GM18858 (cell line): ENCODE measurements at regions not wholly inside any gene's neighbourhood (a gene's known extent, or its start where the extent isn't known, plus 50 kb on each side); places are given as distances from the start of the nearest gene placed in this dataset.

Experiments
- ATAC-seq: cut with Tn5 transposase; IDR thresholded peaks from one replicate; pipeline ENCODE4 v1.9.1; 2021; ENCODE audit not compliant: unreplicated experiment

DNA sequence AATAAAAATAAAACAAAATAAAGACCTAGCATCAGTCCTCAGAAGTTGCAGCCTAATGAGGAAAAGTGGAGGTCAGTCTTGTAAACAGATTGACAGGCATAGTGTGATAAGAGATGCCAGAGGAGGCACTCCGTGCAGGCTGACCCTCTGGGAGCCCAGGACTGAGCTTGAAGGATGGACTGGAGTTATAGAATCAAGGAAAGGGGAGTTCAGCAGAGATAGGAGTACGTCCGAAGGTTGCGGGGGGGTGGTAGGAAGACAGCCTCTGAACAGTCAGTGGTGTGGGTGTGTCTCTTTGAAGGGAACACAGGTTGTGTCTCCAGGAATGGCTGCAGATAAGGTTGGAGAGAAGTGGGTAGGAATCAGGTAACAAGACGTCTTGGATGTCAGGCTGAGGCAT, 126.1 kb upstream of the CPEB4 start:
- ATAC-seq, result no peak

DNA sequence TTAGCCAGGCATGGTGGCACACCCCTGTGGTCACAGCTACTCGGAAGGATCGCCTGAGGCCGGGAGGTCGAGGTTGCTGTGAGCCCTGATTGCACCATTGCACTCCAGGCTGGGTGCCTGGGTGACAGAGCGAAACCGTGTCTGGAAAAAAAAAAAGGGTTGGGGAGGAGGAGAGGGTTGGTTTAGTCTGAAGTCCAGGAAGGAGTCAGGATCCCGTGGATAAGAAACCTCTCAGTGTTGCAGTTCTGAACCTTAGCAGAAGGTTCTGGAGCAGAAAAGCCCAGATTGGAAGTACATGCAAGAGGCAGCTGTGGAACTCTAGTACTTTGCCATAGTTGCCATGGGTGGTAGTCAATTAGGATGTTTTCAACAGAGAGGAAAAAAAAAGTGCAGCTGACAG, 125.2 kb upstream of the CPEB4 start:
- no peak for ATAC-seq

GRCh38 chr5:173763410-173763809, 124.7 kb upstream of the CPEB4 start:
- ATAC-seq, result no peak

DNA sequence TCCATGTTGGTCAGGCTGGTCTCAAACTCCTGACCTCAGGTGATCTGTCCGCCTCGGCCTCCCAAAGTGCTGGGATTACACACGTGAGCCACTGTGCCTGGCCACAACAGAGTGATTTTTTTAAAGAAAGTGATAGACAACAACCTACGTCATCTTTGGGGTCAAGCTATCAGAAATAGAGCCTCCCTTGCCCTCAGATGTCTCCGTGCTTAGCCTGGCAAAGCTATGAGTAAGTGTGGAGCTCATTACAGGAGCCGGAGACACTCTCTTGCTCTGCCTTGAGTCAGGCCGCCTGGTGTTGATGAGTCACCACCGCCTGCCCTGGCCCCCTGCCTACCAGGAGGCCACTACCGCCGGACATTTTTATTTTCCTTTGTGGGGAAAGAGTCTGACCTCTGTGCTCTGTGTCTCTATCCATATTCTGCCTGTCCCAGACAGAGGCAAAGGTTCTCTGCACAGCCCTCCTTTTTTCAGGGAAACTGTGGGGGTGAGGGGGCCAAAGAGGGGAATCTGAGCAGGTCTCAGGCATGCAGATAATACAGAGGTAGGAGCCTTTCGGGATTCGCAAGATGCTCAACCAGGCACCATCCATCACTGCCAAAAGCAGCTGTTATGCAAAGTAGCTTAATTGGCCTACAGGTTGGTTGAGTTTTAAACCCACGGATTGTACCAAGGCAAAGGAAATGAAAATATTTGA, 123.7 kb upstream of the CPEB4 start:
- no peak for ATAC-seq

GRCh38 chr5:173765029-173765644, 123.0 kb upstream of the CPEB4 start:
- no peak for ATAC-seq

DNA sequence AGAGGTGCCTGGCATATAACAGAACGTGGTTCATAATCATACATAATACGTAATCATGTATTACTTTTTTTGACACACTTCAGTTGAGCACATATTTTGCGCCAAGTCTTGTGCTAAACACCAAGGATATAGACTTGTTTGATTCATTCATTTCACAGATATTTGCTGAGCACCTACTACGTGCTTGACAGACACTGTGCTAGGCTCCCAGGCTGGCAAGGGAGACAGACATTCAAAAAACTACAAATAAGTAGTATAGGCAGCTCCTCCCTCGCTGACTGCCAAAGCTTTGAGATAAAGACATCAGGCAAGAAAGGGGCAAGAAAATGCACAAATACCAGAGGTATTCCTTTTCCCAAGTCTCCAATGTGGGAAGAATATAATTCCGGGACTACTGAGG, 122.5 kb upstream of the CPEB4 start:
- no peak for ATAC-seq

DNA sequence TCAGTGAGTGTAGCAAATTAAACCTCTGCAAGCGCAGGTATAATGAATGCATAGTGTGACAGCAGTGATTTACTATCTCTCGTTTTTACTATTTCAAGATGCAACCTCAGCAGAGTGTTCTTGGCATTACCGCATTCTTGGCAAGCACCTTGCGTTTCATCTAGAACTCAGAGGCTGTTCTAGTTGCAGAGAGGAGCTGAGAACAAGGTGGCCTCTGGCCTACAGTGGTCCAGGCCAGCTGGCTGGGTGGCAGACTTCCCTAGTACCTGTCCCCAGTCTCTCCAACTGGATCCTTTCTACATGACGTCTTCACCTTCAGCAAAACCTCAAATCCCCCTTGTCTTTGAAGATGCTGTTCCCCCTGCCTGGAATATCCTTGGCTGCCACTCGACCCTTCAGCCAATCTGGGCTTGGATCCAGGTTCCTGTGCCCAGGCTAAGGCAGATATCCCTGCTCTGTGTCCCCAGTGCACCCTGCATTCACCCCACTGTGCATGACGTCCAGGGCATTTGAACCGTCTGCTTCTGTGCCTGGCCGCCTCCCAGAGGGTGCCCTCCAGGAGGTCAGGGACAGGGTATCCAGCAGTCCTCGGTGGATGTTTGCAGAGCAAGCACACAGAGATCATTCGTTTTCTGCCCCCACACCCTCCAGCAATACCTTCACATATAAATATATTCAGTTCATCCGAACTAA, 120.4 kb upstream of the CPEB4 start:
- ATAC-seq, result no peak

GRCh38 chr5:173768267-173768806, 119.8 kb upstream of the CPEB4 start:
- ATAC-seq, result no peak

- ATAC-seq, result no peak
Measured at GRCh38 chr5:173768891-173769290, 119.3 kb upstream of the CPEB4 start.

DNA sequence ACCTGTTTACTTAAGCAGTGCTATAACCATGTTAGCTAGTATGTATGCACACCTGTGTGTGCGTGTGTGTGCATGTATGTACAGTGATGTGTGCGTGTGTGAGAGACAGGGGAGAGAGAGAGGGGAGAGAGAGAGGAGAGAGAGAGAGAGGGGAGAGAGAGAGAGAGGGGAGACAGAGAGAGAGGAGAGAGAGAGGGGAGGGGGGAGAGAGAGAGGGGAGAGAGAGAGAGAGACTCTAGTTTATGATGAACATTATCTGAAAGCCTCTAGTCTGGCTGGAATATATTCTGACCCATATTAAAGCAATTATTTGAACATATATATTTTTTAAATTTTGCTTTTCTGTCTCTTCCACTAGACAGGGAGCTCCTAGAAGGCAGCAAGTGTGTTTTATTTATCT, 117.5 kb upstream of the CPEB4 start:
- no peak for ATAC-seq

- no peak for ATAC-seq
Measured at GRCh38 chr5:173771121-173771724, 116.9 kb upstream of the CPEB4 start.

DNA sequence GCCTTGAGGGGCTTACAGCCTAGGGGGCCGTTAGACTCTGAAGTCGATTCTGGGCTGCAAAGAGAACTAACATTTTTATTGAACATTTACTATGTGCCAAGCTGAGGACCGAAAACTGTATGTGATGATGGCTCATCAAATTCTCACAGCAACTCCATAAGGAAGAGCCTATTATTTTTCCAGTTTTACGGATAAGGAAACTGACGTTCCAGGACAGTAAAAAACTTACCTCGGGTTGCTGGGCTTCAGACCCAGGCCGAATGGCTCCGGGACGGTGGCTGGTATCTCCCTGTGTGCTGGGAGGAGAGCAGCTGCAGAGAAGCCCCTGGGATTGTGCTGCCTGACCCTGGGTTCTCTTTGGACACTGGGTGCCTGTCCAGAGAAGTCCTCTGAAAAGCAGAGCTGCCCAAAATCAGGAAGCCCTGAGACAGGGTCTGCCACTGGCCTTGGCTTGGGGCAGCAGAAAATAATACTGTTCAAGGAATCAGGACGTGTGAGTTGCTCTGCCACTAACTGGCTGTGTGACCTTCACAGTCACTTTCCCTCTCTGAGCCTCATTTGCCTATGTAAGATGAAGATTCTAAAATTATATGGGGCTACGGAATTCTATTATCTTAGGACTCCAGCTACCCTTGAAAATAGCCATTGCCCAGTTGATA, 116.3 kb upstream of the CPEB4 start:
- ATAC-seq, result no peak

DNA sequence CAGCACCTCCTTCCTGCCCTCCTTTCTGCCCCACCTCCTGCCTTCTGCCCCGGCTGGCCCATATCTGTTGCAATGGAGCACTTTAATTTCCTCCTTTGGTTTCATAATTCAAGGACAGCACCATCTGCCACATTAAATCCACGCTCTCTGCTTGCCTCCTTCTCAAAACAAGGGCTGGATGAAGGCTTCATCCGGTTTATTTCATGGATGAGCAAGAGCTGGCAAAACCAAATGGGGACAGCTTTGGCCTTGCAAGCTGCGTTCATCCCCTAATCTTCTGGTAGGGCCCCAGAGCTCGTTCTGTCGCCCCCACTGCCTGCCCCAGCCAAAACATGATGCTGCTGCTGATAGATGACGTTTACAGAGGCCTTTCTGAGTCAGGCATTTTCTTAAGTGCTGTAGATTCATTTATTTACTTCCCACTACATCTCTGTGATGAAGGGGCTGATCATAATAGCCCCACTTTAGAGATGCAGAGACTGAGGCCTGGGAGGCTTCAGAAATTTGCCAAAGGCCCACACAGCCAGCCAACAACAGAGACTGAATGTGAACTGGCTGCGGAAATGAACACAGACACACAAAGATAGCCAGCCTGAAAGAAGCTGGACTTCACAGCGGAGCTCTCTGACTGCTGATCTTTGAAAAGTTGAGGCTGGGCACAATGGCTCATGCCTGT, 115.6 kb upstream of the CPEB4 start:
- no peak for ATAC-seq

DNA sequence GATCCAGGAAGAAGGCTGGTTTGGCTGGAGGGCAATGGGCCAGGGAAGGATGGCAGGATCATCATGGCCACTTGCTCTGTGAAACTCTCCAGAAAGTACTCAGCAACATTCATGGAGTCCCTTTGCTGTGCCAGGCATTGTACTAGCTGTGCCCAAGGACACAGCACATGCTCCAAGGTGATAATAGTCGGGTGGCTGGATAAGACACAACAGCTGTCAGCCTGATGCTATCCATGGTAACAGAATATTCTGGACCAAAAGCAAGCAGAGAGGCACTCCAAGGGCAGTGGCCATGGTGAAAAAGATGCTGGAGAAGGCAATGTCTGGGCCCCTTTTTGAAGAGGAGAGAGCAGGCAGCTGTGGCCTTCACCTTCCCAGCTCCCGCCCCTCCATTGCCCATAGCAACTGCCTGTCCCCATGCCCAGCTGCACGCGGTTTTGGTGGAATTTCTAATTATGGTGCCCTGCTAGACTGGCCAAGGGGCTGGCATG, 113.8 kb upstream of the CPEB4 start:
- no peak for ATAC-seq

GRCh38 chr5:173775261-173776197, 112.6 kb upstream of the CPEB4 start:
- no peak for ATAC-seq

DNA sequence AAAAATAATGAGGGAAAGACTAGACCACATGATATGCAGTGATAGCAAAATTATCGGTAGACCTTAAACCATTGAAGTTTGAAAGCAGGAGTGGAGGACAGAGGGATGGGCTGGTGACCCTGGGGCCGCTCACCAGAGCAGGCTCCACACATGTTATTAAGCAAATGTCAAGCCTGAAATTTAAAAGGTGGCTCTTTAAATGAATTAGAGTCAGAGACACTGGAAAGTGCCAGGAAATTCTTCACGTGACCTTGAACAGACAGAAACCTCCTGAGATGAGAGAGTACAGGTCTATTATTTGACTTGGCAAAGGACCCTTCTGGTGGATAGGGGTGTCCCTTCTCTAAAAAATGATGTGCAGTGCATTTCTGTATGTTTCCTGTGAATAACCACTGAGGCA, 111.0 kb upstream of the CPEB4 start:
- ATAC-seq, result no peak

DNA sequence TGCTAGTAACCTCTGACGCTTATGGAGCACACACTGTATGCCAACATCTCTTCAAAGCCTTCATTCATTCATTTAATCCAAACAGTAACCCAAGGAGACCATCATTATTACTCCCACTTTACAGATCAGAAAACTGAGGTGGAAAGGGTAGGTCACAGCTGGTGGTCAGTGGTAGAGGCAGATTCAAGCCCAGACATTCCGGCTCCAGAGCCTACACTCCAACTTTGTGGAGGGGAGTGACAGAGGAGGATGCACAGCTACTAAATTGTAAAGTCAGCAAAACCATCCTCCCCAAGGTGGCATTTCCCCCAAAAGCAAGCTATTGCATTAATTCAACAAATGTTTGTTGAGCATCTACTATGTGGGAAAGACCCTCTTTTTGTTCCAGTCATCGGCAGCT, 110.5 kb upstream of the CPEB4 start:
- ATAC-seq, result no peak

DNA sequence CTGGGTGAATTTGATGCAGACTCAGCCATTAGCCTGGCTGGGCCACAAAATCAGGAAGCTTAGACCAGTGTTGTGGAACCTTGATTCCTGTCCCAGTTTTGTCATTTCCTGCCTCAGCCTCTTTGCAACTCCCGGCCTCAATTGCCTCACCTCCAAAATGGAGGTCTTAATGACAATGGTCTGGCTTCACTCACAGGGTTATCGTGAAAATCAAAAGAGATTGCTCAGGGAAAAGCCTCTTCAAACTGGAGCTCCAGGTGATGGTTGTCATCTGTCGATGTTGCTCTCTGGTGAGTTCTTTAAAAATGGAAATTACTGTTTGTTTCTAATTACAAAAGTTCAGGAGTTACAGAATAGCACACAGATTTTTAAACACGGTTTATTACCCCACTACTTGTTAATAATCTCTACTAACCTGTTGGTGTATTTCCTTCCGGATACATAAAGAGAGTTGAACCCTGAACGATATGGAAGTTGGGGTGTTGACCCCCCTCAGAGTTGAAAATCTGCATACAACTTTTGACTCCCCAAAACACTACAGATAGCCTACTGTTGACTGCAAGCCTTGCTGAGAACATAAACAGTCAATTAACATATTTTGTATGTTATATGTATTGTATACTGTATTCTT, 109.9 kb upstream of the CPEB4 start:
- no peak for ATAC-seq

DNA sequence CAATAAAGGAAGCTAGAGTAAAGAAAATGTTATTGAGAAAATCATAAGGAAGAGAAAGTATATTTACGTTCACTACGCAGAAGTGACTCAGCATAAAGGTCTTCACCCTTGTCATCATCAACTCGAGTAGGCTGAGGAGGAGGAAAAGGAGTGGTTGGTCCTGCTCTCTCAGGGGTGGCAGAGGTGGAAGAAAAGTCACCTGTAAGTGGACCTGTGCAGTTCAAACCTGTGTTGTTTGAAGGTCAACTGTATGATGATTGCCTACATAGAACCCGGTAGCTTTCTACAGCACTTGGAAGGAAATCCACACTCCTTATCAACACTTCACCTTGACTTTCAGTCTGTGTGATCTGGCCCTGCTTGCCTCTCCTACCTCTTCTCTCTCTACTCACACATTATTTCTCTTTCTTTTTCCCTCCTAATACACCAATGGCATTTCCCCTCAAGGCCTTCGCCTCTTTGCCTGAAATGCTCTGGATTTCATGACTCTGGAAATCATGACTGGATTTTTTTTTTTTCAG, 109.3 kb upstream of the CPEB4 start:
- no peak for ATAC-seq
